ENCODE measurements at regions not wholly inside any gene's neighbourhood (a gene's known extent, or its start where the extent isn't known, plus 50 kb on each side); places are given as distances from the start of the nearest gene placed in this dataset.
"Not testable (repeated sequence)": the region's sequence is repeated elsewhere in the genome, so short reads cannot be mapped to it uniquely, and the experiment has no call there.

GRCh38 chr10:33831591-33831990, 497.1 kb upstream of the NRP1 start:
- ATAC-seq (ENCODE audit: low read depth) = no peak

GRCh38 chr10:33829899-33830298, 495.4 kb upstream of the NRP1 start:
- not testable (repeated sequence) for H3K4me3 ChIP-seq (ENCODE audit: severe bottlenecking); H3K27ac ChIP-seq (ENCODE audit: poor library complexity, severe bottlenecking); H3K9me3 ChIP-seq (ENCODE audit: severe bottlenecking); H3K36me3 ChIP-seq (ENCODE audit: low read depth); ATAC-seq (ENCODE audit: low read depth); H3K4me1 ChIP-seq (ENCODE audit: insufficient read depth, poor library complexity, severe bottlenecking); H3K27me3 ChIP-seq (ENCODE audit: insufficient read depth, poor library complexity, severe bottlenecking); DNase-seq (ENCODE audit: low spot score)

More at GRCh38 chr10:33831591-33831990, 497.1 kb upstream of the NRP1 start:
- Histone ChIP-seq H3K27ac (ENCODE audit: poor library complexity, severe bottlenecking) (no peak overlapping the region), H3K36me3 (ENCODE audit: low read depth) (no peaks in the 10 kb centered on the region), H3K4me1 (ENCODE audit: insufficient read depth, poor library complexity, severe bottlenecking) (no peaks in the 10 kb centered on the region), H3K9me3 (ENCODE audit: severe bottlenecking) (no peaks in the 10 kb centered on the region), H3K27me3 (ENCODE audit: insufficient read depth, poor library complexity, severe bottlenecking) (no peaks in the 10 kb centered on the region), H3K4me3 (ENCODE audit: severe bottlenecking) (no peak overlapping the region)
- no peak for DNase-seq (ENCODE audit: low spot score)
- TF ChIP-seq CTCF (IDR thresholded peaks at IDR 0.05; ENCODE audit: poor library complexity, severe bottlenecking) = no peak

- Histone ChIP-seq H3K9me3 (ENCODE audit: severe bottlenecking) (no peaks in the 10 kb centered on the region), H3K4me3 (ENCODE audit: severe bottlenecking) (no peak overlapping the region), H3K4me1 (ENCODE audit: insufficient read depth, poor library complexity, severe bottlenecking) (no peaks in the 10 kb centered on the region), H3K36me3 (ENCODE audit: low read depth) (no peaks in the 10 kb centered on the region), H3K27me3 (ENCODE audit: insufficient read depth, poor library complexity, severe bottlenecking) (no peaks in the 10 kb centered on the region), H3K27ac (ENCODE audit: poor library complexity, severe bottlenecking) (no peak overlapping the region)
- ATAC-seq (ENCODE audit: low read depth) (no peak), DNase-seq (ENCODE audit: low spot score) (no peak)
- TF ChIP-seq CTCF (IDR thresholded peaks at IDR 0.05; ENCODE audit: poor library complexity, severe bottlenecking) = no peak
These were observed 494.1 kb upstream of the NRP1 start for GRCh38 chr10:33828592-33828991.

- no peaks in the 10 kb centered on the region for H3K27me3 ChIP-seq (ENCODE audit: insufficient read depth, poor library complexity, severe bottlenecking)
- H3K4me1 ChIP-seq (ENCODE audit: insufficient read depth, poor library complexity, severe bottlenecking) = no peaks in the 10 kb centered on the region
- H3K9me3 ChIP-seq (ENCODE audit: severe bottlenecking) = no peaks in the 10 kb centered on the region
- TF ChIP-seq CTCF (IDR thresholded peaks at IDR 0.05; ENCODE audit: poor library complexity, severe bottlenecking) = no peak
- H3K4me3 ChIP-seq (ENCODE audit: severe bottlenecking) = no peak overlapping the region
- no peaks in the 10 kb centered on the region for H3K36me3 ChIP-seq (ENCODE audit: low read depth)
- no peak overlapping the region for H3K27ac ChIP-seq (ENCODE audit: poor library complexity, severe bottlenecking)
- no peak for ATAC-seq (ENCODE audit: low read depth)
- DNase-seq (ENCODE audit: low spot score) = no peak
These were observed 491.7 kb upstream of the NRP1 start for GRCh38 chr10:33826186-33826585.

GRCh38 chr10:33822774-33823173, 488.3 kb upstream of the NRP1 start:
- Histone ChIP-seq H3K9me3 (ENCODE audit: severe bottlenecking) (no peaks in the 10 kb centered on the region), H3K27ac (ENCODE audit: poor library complexity, severe bottlenecking) (no peak overlapping the region), H3K36me3 (ENCODE audit: low read depth) (no peaks in the 10 kb centered on the region), H3K4me3 (ENCODE audit: severe bottlenecking) (no peak overlapping the region), H3K27me3 (ENCODE audit: insufficient read depth, poor library complexity, severe bottlenecking) (no peaks in the 10 kb centered on the region), H3K4me1 (ENCODE audit: insufficient read depth, poor library complexity, severe bottlenecking) (no peaks in the 10 kb centered on the region)
- DNase-seq (ENCODE audit: low spot score) (no peak), ATAC-seq (ENCODE audit: low read depth) (no peak)
- no peak for TF ChIP-seq CTCF (IDR thresholded peaks at IDR 0.05; ENCODE audit: poor library complexity, severe bottlenecking)
